ENCODE measurements at regions not wholly inside any gene's neighbourhood (a gene's known extent, or its start where the extent isn't known, plus 50 kb on each side); places are given as distances from the start of the nearest gene placed in this dataset.

- peak; percentile 41 to 46 for DNase-seq (ENCODE audit: low read depth in 2 of 2)
Observed at GRCh38 chr13:50357586-50358118, 342.4 kb downstream of the KCNRG start.

GRCh38 chr13:50358231-50359040, 343.2 kb downstream of the KCNRG start:
- DNase-seq (ENCODE audit: low read depth in 2 of 2): no peak

GRCh38 chr13:50359041-50359367, 343.8 kb downstream of the KCNRG start:
- DNase-seq (ENCODE audit: low read depth in 2 of 2): no peak

- no peak for DNase-seq (ENCODE audit: low read depth in 2 of 2)
Observed at GRCh38 chr13:50359779-50360178, 344.5 kb downstream of the KCNRG start.

- no peak for DNase-seq (ENCODE audit: low read depth in 2 of 2)
Observed at GRCh38 chr13:50360637-50361036, 345.4 kb downstream of the KCNRG start.

GRCh38 chr13:50361282-50361681, 346.0 kb downstream of the KCNRG start:
- DNase-seq (ENCODE audit: low read depth in 2 of 2): no peak

GRCh38 chr13:50365408-50366391, 350.5 kb downstream of the KCNRG start:
- DNase-seq (ENCODE audit: low read depth in 2 of 2): no peak

GRCh38 chr13:50366488-50367174, 351.4 kb downstream of the KCNRG start:
- no peak for DNase-seq (ENCODE audit: low read depth in 2 of 2)

- no peak for DNase-seq (ENCODE audit: low read depth in 2 of 2)
Observed at GRCh38 chr13:50369646-50370045, 354.4 kb downstream of the KCNRG start.

GRCh38 chr13:50370303-50370950, 355.2 kb downstream of the KCNRG start:
- no peak for DNase-seq (ENCODE audit: low read depth in 2 of 2)

GRCh38 chr13:50374517-50374916, 359.3 kb downstream of the KCNRG start:
- no peak for DNase-seq (ENCODE audit: low read depth in 2 of 2)

- no peak for DNase-seq (ENCODE audit: low read depth in 2 of 2)
Observed at GRCh38 chr13:50375792-50376191, 360.5 kb downstream of the KCNRG start.

- no peak for DNase-seq (ENCODE audit: low read depth in 2 of 2)
Observed at GRCh38 chr13:50376895-50377575, 361.8 kb downstream of the KCNRG start.

GRCh38 chr13:50377726-50378270, 362.6 kb downstream of the KCNRG start:
- DNase-seq (ENCODE audit: low read depth in 2 of 2): no peak

GRCh38 chr13:50378509-50379044, 363.3 kb downstream of the KCNRG start:
- DNase-seq (ENCODE audit: low read depth in 2 of 2): no peak

- no peak for DNase-seq (ENCODE audit: low read depth in 2 of 2)
Observed at GRCh38 chr13:50379584-50379983, 364.3 kb downstream of the KCNRG start.

GRCh38 chr13:50380905-50381304, 365.7 kb downstream of the KCNRG start:
- DNase-seq (ENCODE audit: low read depth in 2 of 2): no peak

- DNase-seq (ENCODE audit: low read depth in 2 of 2): no peak
Observed at GRCh38 chr13:50382511-50382910, 367.3 kb downstream of the KCNRG start.

GRCh38 chr13:50382951-50383350, 367.7 kb downstream of the KCNRG start:
- no peak for DNase-seq (ENCODE audit: low read depth in 2 of 2)

- no peak for DNase-seq (ENCODE audit: low read depth in 2 of 2)
Observed at GRCh38 chr13:50384724-50385123, 369.5 kb downstream of the KCNRG start.

All from fibroblast of skin of left quadriceps (primary cell).